Ovary (tissue), 7 donors: ENCODE measurements at regions not wholly inside any gene's neighbourhood (a gene's known extent, or its start where the extent isn't known, plus 50 kb on each side); places are given as distances from the start of the nearest gene placed in this dataset.

Source experiments
- DNase-seq, 5 donors: peaks; one replicate each; pipeline ENCODE4 v3.0.0-alpha.2; 2019 to 2020
- H3K27ac ChIP-seq, 2 donors: fragments of 200-600 bp; one replicate each; pipeline versions ENCODE4 v1.5.1 to v1.8.0; 2019 to 2022
- H3K27me3 ChIP-seq: fragments of 200-600 bp; one replicate; pipeline ENCODE4 v1.8.0; 2022
- H3K36me3 ChIP-seq: fragments of 200-600 bp; sonication (generic); one replicate; pipeline ENCODE4 v1.5.1; 2019
- H3K4me1 ChIP-seq: one replicate; pipeline ENCODE4 v1.8.1; 2013; ENCODE audit warnings: mild to moderate bottlenecking, moderate library complexity; ENCODE audit not compliant: insufficient read depth
- H3K4me3 ChIP-seq: fragments of 200-600 bp; sonication (generic); one replicate; pipeline ENCODE4 v1.5.1; 2017
- H3K9me3 ChIP-seq, 2 donors: fragments of 200-600 bp in 1 of 2; sonication (generic) in 1 of 2; one replicate each; pipeline versions ENCODE4 v1.5.1 to v1.8.1; 2013 to 2019; ENCODE audit warnings: mild to moderate bottlenecking in 1 of 2, moderate library complexity in 1 of 2
- CTCF ChIP-seq, 3 donors: fragments of 450-650 bp in 2 of 3; fragments of 200-600 bp in 1 of 3; IDR thresholded peaks; one replicate each; pipeline versions ENCODE4 v1.5.1 to v1.8.0; 2016 to 2022; ENCODE audit warnings: antibody characterized with exemption in 3 of 3, mild to moderate bottlenecking in 1 of 3
- EP300 ChIP-seq: sonication (generic); formaldehyde crosslinking; IDR thresholded peaks from one replicate; pipeline ENCODE4 v1.6.1; 2017; ENCODE audit warnings: antibody characterized with exemption
- POLR2A ChIP-seq: fragments of 450-650 bp; IDR thresholded peaks from one replicate; pipeline ENCODE4 v1.6.1; 2017; ENCODE audit warnings: antibody characterized with exemption, mild to moderate bottlenecking, moderate library complexity
- WGBS, 3 donors: extraction: QIAGEN DNeasy Blood & Tissue Kit in 1 of 3; methylation state at CpG; one replicate each; pipeline versions ENCODE4 v1.1.5 to v1.1.7; 2013 to 2017; 5-methylcytosine and 5-hydroxymethylcytosine counted together
- intact Hi-C, 4 donors: fragments of 100-400 bp; cut with DNase I; formaldehyde crosslinking; loops; one replicate each; pipeline versions ENCODE4 v1.11.0 to v1.15.1; 2022 to 2023
- donor health status: DM: no; HTN: no; CAD: no; lungs with moderate emphysema.
- donor health status: DM: no; HTN: no; CAD: no.
- donor health status: Bipolar disorder and iron deficiency.
- donor health status: DM: no; HTN: no; CAD: no.
- donor health status: DM: yes; HTN: yes; CAD: no.

- intact Hi-C loops, result loop anchor here in 1 of 4 donors (10.0 kb wide), 1 partner anchor 444 kb away; no protein-coding TSS in a partner anchor
- WGBS, 3 donors, result 81 to 96% (median 93%) methylated on average over 1 of the region's 1 CpG
- Histone ChIP-seq H3K4me1 (no peaks in the 10 kb centered on the region), H3K4me3 (no peak overlapping the region), H3K27ac (no peak overlapping the region), H3K27me3 (no peaks in the 10 kb centered on the region), H3K36me3 (no peaks in the 10 kb centered on the region), H3K9me3 (no peaks in the 10 kb centered on the region)
- TF ChIP-seq POLR2A, result no peak
- no peak for TF ChIP-seq EP300
- DNase-seq, result no peak
Measured at GRCh38 chr5:126168785-126169184, 254.4 kb upstream of the GRAMD2B start.

GRCh38 chr5:126171916-126172315 is 251.3 kb upstream of the GRAMD2B start:
- WGBS, 3 donors, result 91 to 98% (median 95%) methylated on average over 3 of the region's 3 CpGs

GRCh38 chr5:126172812-126173211 is 250.4 kb upstream of the GRAMD2B start:
- no peaks in the 10 kb centered on the region for H3K9me3 ChIP-seq
- no peaks in the 10 kb centered on the region for H3K27me3 ChIP-seq
- H3K27ac ChIP-seq, result no peak overlapping the region
- TF ChIP-seq CTCF (IDR thresholded peaks at IDR 0.05) (no peak), EP300 (no peak), POLR2A (no peak)
- intact Hi-C loops, result no loop called here
- H3K36me3 ChIP-seq, result no peaks in the 10 kb centered on the region
- WGBS, 3 donors, result 85 to 89% (median 87%) methylated on average over 1 of the region's 1 CpG
- no peak overlapping the region for H3K4me3 ChIP-seq
- no peaks in the 10 kb centered on the region for H3K4me1 ChIP-seq
- no peak for DNase-seq

More at GRCh38 chr5:126171916-126172315, 251.3 kb upstream of the GRAMD2B start:
- DNase-seq, result no peak
- Histone ChIP-seq H3K4me1 (no peaks in the 10 kb centered on the region), H3K9me3 (no peaks in the 10 kb centered on the region), H3K27ac (no peak overlapping the region), H3K36me3 (no peaks in the 10 kb centered on the region), H3K27me3 (no peaks in the 10 kb centered on the region), H3K4me3 (no peak overlapping the region)
- intact Hi-C loops, result no loop called here
- TF ChIP-seq CTCF (IDR thresholded peaks at IDR 0.05) (no peak), POLR2A (no peak), EP300 (no peak)

- intact Hi-C loops, result no loop called here
- TF ChIP-seq CTCF (IDR thresholded peaks at IDR 0.05) (no peak), POLR2A (no peak), EP300 (no peak)
- H3K4me1 ChIP-seq, result no peaks in the 10 kb centered on the region
- no peak overlapping the region for H3K4me3 ChIP-seq
- no peak for DNase-seq
- no peaks in the 10 kb centered on the region for H3K27me3 ChIP-seq
- H3K36me3 ChIP-seq, result no peaks in the 10 kb centered on the region
- H3K9me3 ChIP-seq, result no peaks in the 10 kb centered on the region
- no peak overlapping the region for H3K27ac ChIP-seq
Measured at GRCh38 chr5:126178521-126178920, 244.7 kb upstream of the GRAMD2B start.

GRCh38 chr5:126182971-126183695 is 240.1 kb upstream of the GRAMD2B start:
- Histone ChIP-seq H3K4me1 (no peaks in the 10 kb centered on the region), H3K36me3 (no peaks in the 10 kb centered on the region), H3K27me3 (no peaks in the 10 kb centered on the region), H3K9me3 (no peaks in the 10 kb centered on the region), H3K27ac (no peak overlapping the region), H3K4me3 (no peak overlapping the region)
- DNase-seq, result no peak
- 91 to 93% (median 93%) methylated on average over 5 of the region's 5 CpGs for WGBS, 3 donors
- no peak for TF ChIP-seq POLR2A
- no peak for TF ChIP-seq CTCF (IDR thresholded peaks at IDR 0.05)
- no peak for TF ChIP-seq EP300
- intact Hi-C loops, result no loop called here
